A673 (cell line): ENCODE measurements at regions not wholly inside any gene's neighbourhood (a gene's known extent, or its start where the extent isn't known, plus 50 kb on each side); places are given as distances from the start of the nearest gene placed in this dataset.

Experiments
- EZH2 ChIP-seq: fragments of 200-600 bp; sonication (generic); IDR thresholded peaks from 2 replicates; pipeline ENCODE4 v1.6.1; 2017; ENCODE audit warnings: borderline replicate concordance, low read depth, mild to moderate bottlenecking, mixed read lengths, antibody characterized with exemption, low read length; ENCODE audit not compliant: poor library complexity, severe bottlenecking
- TF ChIP-seq, protein P1 (sequence below): fragments of 300-800, 200-600 bp; sonication (generic); conservative IDR thresholded peaks from 2 replicates; pipeline ENCODE4 v1.5.1; 2017; ENCODE audit warnings: low read depth, mild to moderate bottlenecking, antibody characterized with exemption, low read length, moderate library complexity, mixed read lengths

DNA sequence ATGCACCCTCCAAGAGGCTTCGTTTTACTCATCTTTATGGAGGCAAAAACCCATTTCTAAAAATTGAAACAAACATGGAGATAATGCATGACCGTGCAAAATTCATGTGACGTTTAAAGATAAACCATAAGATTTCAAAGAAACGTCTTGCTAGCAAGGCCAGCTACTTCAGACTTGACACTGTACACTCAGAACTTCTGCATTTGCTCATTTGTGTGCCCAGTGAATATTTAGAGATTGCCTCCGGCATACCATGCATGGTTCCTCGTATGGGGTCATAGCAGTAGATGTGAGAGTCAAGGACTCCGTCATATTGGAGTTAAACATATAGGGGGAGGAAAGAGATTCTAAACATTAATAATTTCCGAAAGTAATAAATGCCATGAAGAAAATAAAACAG is 78.6 kb upstream of the NEURL1B start:
- TF ChIP-seq, protein P1, sequence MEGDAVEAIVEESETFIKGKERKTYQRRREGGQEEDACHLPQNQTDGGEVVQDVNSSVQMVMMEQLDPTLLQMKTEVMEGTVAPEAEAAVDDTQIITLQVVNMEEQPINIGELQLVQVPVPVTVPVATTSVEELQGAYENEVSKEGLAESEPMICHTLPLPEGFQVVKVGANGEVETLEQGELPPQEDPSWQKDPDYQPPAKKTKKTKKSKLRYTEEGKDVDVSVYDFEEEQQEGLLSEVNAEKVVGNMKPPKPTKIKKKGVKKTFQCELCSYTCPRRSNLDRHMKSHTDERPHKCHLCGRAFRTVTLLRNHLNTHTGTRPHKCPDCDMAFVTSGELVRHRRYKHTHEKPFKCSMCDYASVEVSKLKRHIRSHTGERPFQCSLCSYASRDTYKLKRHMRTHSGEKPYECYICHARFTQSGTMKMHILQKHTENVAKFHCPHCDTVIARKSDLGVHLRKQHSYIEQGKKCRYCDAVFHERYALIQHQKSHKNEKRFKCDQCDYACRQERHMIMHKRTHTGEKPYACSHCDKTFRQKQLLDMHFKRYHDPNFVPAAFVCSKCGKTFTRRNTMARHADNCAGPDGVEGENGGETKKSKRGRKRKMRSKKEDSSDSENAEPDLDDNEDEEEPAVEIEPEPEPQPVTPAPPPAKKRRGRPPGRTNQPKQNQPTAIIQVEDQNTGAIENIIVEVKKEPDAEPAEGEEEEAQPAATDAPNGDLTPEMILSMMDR: no peak
- TF ChIP-seq EZH2: no peak
